ENCODE measurements at regions not wholly inside any gene's neighbourhood (a gene's known extent, or its start where the extent isn't known, plus 50 kb on each side); places are given as distances from the start of the nearest gene placed in this dataset.
A peak's percentile ranks its signal among the peaks of the same experiment; 100 is the strongest.

DNA sequence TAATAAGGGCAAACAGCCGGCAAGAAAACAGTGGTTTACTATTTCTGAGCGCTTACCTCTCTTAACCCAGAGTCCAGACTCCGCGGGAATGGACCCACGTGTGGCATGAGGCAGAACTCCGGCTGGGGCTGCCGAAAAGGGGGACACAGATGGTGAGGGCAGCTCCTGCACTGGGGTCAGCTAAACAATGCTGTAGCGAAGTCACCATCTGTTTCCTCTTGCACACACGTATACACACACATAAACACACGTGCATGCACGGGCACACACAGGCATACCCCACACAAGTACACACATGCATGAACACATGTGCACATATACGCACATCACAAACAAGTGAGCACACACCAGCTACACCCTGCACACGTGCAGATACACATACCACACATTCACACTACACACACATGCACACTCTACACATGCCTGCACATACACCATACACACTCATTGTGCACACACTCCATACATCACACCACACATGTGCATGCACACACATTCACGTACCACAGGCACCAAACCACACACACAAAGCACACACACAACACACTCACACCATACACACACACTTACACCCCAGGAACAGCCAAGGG, 105.9 kb upstream of the ID2 start:
- no peak for DNase-seq

DNA sequence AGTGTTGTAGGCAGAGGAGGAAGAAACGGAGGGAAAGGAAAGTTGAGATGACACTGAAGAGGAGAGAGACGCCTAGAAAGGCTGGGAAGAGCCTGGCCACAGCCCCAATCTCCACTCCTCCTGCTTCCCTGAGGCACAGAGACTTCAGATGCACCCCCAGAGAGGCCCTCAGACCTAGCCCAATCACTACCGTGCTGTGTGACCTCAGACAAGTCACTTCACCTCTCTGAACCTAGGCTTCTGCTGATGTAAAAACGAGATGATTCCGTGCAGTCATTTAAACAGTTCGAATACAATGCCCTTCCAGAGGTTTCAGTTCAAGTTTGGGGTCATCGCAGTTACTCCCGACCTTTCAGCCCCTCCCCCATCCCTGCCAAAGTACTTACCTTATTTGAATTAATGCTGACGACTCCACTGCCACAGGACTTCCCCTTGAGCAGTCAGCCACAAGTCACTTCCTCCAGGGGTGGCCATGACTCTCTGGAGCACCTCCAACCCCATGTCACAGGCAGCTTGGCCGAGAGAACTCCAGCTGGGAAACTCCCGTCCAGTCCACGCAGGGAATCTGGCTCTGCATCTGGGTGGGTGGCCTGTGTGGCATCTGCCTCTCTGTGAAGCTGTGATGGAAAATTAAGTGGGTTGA, 105.2 kb upstream of the ID2 start:
- no peak for DNase-seq

DNA sequence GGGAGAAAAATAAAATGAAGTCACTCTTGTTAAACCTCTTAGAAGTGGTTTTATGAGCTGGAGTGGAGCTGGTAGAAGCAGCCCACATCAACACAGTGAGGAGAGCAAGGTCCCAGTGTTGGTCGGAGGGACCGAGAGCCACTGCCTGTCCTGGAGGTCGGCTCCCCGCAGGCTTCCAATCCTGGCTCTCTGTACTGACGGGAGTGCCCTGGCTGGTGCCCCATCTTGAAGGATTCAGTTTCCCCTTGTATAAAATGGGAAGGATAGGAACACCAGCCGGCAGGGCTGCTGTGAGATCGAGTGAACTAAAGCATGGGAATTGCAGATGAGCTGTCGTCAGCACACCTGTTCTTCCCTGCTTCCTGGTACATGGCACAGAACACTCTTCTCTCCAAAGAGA, 104.3 kb upstream of the ID2 start:
- no peak for DNase-seq

DNA sequence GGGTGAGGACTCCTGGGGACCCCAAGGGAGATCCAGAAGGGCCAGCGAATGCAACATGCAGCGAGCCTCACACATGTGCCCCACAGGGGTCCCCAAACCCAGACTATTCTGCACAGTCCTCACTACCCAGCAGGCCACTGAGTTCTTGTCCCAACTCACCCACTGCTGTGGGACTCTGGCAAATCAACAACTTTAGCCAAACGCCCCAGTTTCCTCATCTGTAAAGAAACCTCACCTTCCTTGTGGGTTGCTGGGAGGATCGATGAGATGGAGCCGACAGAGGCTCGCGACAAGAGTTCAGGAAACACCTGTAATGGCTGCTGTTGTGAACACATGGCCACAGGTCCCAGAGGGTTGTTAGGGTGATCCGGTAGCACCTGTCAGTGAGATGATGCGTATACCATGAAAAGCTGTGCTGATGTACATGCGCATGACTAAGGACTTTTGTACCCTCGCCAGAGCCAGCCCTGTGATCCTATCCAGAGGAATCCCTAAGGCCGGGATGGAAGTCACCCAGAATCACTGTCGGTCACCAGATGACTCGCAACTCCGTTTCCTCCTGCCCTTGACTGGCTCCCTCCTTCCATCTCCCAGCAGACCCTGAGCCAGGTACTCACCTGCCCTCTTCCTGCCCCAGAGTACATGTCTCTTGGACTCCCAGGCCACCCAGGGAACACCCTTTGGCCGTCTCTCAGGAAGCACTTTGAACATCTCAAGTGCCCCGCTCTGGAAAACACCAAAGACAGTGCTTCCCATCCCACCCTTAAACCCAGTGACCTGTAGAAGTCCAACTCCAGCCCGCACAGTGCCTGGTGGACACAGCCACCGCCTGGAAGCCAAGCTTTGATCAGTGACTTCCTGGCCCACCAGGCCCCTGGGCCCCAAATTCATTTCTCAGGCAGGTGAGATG, 103.3 kb upstream of the ID2 start:
- DNase-seq = no peak

DNA sequence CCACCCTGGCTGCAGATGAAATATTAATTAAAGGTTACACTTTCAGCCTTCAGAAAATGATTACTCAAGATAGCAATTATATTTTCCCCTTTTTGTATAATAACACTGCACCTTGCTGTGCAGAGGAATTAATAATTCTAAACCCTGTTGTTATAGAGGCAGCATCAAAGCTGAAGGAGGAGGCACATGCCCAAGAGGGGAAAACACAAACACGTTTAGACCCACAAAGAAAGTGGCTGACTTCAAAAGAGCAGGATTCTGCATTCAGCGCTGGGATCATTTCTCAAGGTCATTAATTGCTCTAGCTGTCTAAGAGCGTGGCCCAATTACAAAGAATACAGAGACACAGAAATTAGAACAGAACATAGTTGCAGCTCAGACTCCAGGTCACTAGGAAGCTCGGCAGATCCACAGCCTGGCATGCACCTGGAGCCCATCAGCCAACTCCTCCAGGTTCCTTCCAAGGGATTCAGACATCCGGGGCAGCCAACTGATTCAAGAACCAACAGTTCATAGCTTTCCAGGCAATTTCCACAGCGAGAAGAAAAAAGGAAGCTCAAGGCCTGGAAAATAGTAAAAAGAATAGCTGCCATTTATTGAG, 102.3 kb upstream of the ID2 start:
- no peak for DNase-seq

DNA sequence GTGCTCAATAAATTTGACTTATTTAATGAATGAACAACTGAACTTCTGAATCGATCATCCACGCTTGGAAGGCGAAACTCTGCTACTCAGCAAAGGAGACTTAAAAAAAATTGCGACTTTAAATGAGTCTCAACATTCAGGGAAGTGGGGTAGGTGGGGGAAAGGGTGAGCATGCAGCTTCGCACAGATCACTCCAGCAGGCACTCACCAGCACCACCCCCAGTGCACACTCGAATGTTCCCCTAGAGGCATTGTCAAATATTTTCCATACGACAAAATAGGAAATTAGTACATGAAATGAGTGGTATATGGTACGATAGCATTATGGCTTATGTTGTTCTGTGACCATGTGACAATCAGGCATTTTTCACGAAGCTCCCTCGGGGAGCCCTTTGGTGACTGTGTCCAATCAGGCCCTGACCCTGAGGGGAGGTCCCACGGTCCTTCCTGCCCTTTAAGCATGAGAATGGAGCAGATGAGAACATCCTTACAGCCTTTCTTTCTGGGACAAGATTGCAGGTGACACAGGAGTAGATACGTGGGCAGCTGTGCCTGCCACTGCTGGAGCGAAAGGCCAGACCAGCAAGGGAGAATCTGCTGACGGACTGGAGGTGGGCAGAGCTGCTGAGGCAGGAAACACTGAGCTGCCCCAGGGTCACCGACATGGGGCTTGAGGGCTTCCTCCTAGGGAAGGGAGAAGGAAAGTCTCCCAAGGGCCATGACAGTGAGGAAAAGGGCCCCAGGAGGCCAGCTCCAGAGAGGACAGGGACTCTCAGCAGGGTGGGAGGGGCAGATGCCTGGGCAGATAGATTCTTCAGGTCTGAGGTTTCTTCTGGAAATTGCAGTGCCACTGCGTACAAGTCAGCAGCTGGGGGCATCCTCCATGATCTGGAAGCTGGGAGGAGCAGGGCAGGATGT, 101.3 kb upstream of the ID2 start:
- no peak for DNase-seq

DNA sequence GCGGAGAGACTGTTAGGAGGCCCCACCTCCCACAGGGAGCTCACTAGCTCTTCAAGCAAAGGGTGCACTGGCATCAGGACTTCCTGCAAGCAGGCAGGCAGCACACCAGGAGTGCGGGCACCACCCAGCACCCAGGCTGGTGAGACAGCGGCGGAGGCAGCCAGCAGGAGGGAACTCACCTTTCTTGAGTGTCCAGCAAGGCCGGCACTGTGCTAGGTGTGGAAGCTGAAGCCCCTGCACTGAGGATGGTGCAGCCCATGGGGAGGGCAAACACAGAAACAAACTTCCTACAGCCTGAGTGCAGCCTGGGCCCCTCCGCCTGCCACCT, 100.7 kb upstream of the ID2 start:
- DNase-seq = no peak

DNA sequence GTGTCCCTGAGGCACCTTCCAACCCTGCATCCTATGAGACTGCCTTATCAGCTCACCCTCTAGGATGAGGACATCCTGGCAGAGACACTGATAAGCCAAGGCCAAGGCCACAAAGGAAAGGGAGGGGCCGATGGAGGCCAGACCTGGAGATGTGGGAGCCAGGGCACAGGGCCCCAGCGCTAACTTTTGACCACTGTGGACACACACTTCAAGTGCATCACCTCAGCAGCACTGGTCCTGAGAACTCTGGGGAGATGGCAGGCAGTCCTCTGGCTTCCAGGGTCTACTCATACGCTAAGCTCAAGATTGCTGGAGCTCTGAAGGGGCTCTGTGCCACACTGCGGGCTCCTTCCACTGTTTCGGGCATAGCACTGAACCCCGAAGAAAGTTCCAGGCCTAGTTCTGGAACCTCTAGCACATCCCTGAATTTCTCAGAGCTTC, 100.2 kb upstream of the ID2 start:
- no peak for DNase-seq

DNA sequence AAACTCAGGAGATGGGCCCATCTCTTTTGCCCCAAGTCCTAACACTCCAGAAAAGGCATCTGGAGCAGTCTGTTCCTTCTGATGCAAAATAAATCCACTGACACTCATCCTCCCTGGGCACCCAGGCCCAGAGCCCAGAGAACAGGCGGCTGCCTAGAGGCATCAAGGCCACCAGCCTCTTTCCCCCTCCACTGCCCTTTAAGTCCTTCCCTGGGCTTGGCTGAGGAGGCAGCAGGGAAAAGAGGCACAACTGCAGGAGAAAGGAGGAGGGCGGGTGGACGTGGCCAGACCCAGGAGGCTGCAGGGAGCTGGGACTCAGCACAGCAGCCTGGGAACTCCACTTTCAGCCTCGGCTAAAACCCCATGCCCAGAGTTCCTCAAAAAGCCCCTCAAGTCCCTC, 99.7 kb upstream of the ID2 start:
- DNase-seq = no peak

DNA sequence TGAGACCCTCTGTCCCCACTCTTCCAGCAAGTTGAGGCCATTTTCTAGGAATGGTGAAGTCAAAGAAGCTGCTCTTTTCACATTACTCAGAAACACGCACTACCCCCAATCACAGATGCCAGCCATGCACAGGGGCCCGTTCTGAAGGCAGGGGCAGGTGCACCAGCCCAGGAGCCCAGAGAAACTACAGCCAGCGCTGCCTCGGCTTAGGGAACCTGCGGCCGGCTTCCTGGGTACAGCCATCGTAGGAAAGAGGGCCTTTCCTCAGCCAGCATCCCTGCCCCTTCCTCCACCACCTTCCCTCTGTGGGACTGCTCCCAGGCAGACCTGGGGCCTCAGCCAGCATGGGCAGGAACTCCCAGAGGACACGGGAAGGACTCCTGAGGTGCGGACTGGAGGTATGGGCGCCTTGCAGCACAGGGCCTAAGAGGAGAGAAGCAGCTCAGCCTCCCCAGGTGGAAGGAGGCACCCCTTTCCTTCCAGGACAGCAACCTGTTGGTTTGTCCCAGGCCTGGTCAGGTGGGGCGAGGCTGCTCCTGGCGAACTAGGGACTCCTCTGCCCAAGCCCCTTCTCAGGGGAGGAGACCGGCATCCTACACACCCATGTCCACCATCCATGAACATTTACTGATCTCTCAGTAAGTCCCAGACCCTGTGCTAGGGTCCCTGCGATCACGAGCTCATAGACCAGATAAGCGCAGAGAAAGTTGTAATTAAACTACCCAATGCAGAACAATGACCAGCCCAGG, 99.0 kb upstream of the ID2 start:
- no peak for DNase-seq

DNA sequence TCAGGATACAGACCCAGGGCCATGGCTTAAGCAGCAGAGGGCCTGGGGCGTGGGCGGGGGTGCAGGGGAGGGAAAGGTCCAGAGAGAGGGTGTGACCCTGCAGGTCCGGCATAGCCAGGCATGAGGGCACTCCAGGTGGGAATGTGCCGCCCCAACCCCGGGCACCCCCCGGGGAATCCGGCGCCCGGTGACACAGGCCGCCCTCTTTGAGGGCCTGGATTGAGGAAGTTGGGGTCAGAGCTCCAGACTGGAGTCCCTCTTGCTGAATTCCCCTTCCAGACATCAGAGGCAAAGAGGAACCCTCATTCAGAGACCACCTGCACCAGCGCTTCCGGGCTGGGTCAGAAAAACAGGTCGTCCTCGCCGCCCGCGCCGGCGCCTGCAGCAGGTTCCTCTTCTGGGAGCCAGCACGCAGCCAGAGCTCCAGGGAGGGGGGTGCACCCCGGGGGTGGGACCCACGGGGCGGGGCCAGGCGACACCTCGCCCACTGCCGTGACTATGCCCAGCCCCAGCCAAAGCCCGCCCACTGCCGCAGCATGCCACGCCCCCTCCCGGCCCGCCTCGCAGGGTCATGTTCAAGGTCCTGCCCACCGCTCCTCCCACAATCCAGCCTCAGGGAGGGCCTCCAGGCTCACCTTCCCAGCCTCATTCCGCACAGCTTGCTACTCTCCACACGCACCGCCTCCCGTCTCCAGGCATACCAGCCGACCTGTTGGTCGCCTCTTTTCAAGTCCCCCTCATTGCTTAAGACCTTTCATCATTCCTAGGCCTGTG, 98.3 kb upstream of the ID2 start:
- peak; percentile 89 for DNase-seq

DNA sequence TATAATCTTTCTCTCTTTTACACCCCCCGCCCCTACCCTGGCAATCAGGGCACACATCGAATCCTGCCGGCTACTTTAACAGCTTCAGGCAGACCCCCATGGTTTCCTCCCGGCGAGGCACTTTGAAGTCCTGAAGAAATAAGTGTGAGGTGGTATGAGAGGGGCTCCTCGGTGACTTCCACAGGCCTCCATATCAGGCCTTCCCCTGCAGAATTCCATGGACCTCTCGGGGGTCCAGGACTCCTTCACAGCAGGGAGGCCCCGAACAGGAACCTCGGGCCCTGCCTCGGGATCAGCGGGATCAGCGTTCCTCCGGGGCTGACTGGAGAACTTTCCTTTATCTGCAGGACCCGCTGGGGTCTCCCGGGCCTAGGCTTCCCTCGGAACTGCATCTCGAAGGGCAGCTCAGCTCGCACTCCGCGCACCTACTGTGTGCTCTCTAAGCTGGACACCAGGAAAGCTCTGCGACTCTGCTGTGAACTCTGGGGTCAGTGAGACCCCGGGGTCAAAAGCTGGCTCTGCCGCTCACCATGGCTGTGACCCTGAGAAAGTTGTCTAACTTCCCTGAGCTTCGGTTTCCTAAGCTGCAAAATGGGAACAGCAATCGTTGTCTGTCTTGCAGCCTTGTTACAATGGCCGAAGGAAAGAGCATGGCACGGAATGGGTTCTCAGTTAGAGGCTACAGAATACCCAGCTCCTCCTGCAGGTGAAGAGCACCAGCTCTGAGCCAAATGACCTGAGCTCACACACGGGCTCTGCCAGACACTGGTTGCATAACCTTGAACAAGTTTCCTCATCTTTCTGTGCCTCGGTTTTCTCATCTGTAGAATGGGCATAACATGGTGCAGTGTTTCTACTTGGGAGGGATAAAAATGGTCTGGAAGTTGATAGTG, 97.4 kb upstream of the ID2 start:
- no peak for DNase-seq

DNA sequence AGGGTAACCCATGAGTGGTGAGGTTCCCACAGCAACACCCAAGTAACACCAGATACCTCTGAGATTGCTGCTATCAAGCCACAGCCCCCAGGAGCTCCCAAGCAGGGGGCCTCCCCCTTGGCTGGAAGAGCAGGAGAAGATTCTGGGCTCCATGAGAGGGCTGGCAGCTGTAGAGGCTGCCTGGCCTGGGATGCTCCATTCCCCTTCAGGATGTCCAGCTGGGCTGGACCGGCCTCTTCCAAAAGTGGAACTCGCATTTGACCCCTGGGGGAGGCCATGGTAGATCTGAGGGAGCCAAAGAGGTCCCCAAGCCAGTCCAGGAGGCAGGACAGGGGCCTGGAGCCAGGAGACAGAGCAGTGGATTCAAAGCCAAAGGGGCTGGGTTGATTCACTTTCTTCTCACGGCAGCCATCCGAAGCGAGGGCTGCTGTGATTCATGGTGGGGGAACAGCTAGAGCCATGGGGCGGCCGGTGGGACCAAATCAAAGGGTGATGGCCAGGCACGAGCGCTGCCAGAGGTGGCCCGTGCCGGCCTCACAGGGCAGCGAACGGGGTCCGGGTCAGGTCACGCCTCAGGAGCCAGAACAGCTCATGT, 95.3 kb upstream of the ID2 start:
- no peak for DNase-seq

DNA sequence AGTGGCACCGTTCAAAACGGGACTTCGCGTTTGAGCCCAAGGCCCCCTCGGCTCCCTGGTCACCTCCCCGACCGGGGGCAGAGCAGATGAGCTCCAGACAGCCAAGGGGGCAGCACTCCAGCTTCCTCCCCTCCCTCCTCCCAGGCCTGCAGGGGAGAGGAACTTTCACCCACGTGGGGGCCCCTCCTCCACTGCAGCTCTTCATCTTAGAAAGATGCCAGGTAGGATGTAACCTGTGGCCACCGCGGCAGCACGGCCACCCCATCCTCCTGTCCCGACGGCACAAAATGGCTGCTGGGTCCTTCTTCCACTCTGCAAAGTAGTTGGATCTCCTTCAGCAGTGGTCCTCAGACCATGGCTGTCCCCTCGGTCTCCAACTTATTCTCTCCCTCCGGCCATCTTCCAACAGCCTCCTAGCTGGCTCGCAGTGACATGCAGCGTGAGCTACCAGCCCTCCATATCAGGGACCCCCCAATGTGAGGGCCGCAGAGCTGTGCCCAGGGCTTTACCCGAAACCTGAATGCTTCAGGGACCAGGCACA, 94.5 kb upstream of the ID2 start:
- DNase-seq = no peak

DNA sequence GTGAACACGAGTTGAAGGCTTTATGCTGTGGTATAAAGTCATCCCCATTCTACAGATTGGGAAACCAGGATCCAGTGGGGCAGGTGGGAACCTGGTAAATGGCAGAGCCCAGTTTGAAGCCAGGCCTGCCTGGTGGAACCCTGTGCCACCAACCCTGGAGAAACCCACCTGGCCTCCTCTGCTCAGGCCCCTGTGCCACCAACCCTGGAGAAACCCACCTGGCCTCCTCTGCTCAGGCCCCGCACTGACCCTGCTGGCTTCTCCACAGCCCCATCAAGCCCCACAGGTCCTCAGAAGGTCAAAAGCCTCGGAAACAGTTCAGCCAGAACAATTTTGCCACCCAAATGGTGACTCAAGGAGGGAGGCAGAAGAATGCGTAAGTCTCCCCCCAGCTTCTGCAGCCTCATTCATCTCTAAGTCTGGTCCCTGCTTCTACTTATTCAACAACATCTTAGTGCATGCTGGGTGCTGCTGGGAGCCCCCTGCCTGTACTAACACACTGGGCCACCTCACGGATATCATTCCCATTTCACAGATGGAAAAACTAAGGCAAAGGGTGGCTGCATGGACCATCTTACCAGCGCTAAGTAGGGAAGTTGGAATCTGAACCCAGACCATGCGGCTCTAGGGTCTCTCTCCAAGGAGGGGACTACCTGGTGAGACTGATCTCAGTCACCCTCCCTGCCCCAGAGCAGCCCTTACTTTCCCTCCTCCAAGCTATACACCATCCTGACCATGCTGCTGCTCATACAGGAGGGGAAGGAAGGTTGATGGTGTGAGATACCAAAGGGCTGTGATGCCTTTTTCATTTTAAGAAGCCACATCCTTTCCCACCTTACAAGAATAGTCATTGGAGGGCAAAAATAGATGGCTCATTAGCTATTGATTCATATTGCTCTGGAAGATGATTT, 93.7 kb upstream of the ID2 start:
- no peak for DNase-seq

DNA sequence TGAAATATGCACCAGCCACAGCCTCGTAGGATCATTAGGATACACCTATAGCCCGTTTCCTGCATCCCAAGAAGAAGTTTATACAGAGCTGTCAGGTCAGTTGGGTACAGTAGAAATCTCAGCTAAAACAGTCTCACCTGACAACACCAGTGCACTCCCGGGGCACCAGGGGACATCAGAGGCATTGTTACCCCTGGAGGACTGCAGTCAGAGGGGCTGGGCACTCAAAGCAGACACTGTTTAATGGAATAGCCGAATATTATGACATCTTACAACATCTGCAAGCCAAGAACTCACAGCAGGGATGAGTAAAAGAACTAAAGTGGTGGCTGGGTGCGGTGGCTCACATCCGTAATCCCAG, 93.0 kb upstream of the ID2 start:
- DNase-seq = no peak

DNA sequence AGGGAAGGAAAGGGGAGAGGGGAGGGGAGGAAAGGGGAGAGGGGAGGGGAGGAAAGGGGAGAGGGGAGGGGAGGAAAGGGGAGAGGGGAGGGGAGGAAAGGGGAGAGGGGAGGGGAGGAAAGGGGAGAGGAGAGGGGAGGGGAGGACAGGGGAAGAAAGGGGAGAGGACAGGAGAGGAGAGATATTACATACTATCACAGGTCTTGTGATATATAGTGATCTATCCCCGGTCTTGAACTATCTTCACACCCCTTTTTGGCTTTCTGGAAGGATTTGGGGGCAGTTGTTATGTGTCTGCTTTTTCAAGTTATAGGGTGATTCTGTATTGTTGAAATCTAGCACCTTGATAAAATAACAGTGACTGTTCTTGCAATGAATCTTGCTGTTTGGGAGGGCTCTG, 92.1 kb upstream of the ID2 start:
- DNase-seq = no peak

DNA sequence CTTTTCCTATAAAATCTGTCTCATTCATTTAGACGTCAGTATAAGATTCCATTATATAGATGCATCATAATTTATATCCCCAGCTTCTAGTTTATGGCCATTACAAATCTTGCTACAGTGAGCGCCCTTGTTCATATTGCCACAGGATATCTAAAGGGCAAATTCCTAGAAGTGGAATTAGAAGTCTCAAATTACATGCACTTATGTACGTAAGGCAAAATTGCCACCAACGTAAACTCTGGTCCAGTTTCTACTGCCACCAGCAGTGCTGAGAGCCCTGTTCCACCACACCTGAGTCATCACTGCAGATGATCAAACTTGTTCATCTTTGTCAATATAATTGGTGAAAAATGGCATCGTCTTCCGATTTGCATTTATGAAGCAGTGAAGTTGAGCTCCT, 90.9 kb upstream of the ID2 start:
- DNase-seq = no peak
